HPDE6-E6E7 (cell line): ENCODE measurements at regions not wholly inside any gene's neighbourhood (a gene's known extent, or its start where the extent isn't known, plus 50 kb on each side); places are given as distances from the start of the nearest gene placed in this dataset.

Experiments
- DNase-seq: peaks from one replicate; pipeline ENCODE4 v3.0.0; 2011; ENCODE audit warnings: missing footprints; ENCODE audit errors: extremely low spot score

DNA sequence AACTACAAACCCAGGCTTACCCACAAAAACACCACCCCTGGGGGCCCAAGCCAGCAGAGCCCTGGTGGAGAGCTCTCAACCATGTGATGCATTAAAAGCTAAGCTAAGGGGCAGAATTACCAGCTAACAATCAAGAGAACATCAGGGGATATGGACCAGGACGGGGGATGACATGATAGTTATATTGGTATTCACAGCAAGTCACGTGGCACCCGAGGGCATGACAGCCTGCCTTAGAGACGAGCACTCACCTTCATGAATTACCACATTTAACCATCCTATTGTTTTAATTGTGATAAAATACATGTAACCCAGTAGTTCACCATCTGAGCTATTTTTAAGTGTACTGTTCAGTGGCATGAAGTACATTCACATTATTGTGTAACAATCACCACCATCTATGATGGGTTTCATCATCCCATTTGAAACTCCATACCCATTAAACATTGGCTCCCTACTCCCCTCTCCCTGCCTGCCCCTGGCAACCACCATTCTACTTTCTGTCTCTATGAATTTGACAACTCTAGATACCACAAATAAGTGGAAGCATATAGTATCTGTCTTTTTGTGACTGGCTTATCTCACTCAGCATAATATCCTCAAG lies 245.6 kb downstream of the ANAPC1 start:
- DNase-seq: no peak

DNA sequence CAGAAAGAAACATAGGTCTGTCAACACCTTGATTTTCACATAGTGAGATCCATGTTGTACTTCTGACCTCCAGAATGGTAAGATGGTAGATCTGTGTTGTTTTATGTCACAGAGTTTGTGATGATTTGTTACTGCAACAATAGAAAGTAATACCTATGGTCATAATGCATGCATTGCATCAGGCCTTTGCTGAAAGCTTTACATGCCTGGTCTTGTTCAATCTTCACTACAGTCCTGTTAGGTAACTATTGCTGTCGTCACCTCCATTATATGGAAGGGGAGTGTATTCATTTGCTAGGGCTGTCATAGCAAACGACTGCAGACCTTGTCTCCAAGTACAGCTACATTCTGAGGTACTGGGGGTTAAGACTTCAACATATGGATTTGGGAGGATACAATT lies 243.5 kb downstream of the ANAPC1 start:
- peak; percentile 82 for DNase-seq

DNA sequence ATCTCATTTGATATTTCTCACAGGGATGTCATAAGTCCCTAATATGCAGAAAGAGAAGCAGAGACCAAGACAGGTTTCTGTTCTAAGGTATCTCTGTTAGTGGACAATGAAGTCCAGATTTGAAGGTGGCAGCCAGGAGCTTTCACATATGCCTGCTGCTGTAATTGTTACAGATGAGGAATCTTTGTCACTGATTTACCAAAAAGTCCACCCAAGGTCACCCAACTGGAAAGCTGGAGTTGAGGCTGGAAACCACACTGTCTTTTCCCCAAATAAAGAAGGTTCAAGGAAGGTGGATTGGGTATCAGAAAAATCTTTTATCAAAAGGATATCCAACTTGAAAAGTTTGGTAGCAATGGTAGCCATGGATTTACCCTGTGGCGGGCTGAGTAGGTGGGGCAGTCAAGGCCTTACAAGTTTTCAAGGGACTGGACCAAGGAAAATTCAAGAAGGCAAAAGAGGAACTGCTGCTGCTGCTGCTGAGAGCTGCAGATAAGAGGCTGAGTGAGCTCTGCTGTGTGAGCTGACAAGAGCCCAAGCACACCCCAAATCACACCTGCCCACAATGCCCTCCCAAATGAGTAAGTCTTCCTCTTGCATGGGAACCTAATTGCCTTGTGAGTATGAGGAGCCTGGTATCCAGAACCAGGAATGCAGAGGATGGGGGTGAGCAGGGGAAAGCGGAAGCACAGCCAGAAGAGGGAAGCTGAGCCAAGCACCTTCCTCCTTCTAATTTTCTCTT lies 241.2 kb downstream of the ANAPC1 start:
- DNase-seq: no peak

DNA sequence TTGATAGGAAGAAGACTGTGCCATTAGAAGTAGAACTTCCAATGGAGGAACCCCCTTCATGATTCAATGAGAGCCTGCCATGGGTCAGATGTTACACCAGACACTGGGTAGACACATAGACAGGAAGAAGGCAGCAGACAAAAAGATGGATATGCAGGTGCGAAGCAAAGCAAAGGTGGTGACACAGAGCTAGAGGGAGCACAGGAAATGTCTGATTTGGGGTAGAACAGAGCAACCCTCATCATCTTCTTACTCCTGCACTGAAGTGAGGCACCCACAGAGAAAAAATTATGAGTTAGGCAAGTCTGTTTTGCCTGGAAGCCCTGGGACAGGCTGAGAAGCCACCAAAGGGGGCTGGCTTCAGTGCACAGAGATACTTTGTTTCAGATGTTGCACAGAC lies 240.2 kb downstream of the ANAPC1 start:
- DNase-seq: no peak

DNA sequence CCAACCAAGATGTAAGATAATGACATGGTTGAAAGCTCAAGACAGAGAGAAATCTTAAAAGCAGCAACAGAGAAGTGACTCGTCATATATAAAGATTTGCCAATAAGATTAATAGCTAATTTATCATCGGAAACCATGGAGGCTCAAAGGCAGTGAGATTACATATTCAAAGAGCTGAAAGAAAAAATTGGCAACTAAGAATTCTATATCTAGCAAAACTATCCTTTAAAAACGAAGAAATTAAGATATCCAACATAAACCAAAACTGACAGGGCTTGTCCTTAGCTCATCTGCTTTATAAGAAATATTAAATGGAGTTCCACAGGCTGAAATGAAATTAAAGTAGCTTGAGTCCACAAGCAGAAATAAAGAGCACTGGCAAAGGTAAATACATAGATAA lies 236.6 kb downstream of the ANAPC1 start:
- DNase-seq: no peak

DNA sequence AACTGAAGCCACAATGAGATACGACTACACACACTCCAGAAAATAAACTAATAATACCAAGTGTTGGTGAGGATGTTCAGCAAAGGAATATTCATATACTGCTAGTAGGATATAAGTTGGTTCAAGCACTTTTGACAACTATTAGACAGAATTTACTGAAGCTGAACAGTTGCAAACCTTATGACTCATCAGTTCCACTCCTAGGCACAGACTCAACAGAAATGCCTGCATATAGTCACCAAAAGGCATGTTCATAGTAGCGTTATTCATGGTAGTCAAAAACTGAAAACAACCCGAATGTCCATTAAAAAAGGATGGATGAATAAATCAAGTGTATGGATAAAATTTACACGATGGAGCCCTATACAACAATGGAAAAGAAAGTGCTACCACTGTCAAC lies 232.0 kb downstream of the ANAPC1 start:
- DNase-seq: no peak

DNA sequence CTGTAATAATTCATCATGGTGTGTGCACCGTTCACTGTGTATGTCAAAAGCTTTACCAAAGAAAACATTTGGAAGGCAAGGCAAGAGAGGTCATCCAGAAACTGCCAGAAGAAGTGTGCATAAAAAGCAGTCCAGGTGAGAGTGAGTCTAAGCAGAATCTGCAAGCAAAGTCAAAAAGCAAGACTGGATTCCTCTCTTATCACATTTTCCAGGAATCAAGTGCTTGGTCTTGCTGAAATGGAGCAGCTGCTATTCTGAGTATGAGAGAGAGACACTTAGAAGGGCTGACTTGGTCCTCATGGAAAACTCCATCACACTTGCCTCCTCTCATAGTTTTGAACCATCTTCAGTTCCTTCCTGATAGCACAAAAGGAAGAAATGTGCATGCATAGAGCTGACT lies 231.3 kb downstream of the ANAPC1 start:
- DNase-seq: no peak

DNA sequence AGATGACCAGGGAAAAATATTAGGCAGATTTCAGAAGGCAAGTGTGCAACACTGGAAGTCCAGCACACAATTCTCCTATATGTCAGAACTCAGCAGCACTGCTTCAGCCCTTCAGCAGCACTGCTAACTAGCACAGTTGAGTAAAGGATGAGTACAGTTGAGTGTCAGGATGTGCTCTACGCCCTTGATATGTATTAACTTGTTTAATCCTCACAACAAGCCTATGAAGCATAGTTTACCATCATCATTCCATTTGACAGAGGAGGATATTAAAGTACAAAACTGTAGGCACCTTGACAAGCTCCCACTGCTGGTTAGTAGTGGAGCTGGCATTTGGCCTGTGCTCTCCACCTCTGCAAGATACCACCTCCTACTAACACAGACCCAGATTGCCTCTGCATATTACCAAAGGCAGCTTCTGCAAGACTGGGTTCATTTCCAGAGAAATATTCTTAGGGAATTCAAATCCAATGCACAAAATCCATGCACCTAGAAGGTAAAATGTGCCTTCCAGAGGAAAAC lies 230.8 kb downstream of the ANAPC1 start:
- no peak for DNase-seq

DNA sequence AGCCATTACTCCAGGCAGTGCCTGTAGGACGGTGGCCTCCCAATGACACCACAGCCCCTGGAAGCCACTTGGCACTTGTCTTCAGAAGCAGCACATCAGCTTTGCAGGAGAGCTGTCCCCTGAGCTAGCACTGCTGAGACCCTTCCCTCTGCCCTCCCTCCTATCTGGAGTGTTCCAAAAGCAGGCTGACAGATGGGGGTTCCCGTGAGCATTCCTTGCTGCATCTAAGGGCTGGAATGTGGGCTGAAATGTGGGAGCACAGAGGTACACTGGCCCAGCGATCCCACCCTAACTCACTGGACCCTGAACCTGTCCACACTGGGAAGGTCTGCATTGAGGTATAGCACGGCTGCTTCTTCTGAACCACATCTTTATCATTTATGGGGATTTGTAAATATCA lies 230.1 kb downstream of the ANAPC1 start:
- no peak for DNase-seq

DNA sequence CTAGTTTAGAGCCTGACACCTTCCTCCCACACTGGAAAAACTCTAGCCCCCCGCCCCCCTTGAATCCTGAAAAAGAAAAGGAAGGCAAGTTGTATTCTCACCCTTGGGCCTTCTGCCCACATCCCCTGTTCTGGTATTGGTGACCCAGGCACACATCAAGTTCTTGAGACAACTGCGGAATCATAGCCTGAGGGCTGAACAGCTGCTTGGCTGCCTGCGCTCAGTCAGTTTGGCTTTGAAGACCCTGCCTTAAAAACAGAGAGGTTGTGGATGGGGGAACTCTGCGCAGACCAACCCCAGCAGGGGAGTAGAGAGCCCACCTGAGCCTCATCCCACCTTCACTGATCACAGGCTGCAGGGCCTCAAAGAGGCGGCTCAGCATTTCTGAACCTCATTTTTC lies 229.2 kb downstream of the ANAPC1 start:
- no peak for DNase-seq

DNA sequence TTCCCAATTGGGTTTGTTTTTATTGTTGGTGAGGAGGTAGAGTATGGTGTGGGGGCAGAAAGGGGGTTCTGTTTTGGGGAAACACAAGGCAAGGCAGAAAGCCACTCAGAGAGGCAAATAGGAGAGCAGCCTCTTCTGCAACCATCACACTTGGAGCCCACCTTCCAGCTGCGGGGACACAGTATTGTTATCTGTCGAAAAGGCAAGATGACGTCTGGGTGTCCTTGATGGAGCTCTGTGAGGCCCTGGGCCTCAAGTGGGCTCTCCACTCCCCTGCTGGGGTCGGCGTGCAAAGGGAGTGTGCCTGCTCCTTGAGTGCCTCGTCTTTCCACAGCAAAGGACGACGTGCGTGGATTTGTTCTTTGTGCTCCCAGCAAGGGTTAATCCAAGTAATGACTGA lies 227.6 kb downstream of the ANAPC1 start:
- DNase-seq: no peak

DNA sequence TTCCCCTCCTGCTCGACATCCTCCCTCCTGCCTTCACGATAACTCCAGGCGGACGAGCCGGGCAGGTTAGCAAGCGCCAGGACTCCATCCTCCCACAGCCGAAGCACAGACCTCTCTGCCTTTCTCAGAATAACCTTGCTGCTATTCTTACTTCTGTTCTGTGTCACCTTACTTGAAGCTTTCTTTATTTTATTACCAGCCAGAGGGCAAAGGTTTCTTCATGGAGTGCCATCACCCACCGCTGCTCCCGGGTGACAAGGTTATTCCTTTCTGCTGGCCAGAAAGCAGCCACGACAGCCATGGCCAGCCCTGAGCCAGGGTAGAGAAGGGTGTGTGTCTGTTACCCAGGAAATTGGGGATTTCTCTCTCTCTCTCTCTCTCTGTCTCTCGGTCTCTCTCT lies 227.1 kb downstream of the ANAPC1 start:
- no peak for DNase-seq

DNA sequence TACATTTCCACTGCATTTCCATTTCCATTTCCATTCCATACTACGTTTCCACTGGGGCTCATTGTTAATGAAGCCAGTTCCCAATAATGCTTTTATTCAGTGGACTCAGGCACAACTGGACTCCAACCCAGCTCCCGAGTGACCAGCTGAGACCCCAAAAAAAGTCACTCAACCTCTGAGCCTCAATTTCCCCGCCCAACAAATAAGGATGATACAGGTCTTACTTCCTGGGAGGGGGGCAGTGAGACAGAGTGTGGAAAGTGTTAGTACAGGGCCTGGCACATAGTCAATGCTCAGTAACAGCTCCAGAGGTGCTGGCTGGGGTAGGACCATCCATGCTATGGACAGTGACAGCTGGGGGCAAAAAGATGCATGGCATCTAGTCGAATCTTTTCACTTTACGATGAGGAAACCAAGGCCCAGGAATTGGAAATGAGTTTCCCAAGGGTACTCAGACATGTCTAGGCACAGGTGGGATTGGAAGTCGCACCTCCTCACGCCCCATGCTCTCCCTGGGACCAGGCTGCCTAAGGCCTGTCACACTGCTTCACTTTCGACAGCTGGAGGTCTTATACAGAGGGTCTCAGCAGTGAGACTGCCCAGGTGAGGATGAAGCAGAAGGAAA lies 226.5 kb downstream of the ANAPC1 start:
- DNase-seq: no peak

DNA sequence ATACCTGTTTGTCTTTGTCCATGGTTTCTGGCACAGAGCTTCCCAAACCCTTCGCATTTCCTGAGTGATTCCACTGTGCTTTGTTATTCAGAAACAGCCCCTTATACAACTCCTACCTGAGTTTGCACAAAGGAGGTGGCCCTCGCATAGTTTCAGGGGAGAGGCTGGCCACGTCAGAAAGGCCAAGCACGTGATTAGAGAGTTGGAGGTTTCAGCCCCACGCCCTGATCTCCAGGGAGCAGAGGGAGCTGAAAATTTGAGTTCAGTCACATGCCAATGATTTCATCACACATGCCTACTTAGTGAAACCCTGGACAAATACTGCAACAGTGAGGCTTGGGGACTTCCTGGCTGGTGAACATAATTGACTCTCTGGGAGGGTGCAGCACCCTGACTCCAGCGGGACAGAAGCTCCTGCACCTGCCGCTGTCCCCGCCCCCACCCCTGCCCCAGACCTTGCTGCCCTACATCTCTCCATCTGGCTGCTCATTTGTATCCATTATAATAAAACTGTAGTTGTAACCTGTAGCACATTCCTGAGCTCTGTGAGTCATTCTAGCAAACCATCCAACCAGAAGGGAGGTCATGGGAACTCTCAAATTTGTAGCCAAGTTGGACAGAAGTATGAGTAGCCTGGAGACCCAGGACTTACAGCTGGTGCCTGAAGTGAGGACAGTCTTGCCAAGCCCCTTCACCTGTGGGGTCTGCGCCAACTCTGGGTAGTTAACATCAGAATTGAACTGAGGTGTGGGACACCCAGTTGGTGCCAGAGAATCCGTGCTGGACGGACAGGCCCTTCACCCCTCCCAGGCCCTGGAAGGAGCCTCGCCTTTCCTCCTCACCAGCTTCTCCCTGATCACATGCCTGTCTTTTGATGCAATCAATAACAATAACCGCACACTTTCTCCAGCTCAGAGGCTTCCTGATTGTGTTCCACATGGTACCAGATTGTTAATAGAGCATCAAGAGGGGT lies 224.3 kb downstream of the ANAPC1 start:
- DNase-seq: peak; percentile 76

DNA sequence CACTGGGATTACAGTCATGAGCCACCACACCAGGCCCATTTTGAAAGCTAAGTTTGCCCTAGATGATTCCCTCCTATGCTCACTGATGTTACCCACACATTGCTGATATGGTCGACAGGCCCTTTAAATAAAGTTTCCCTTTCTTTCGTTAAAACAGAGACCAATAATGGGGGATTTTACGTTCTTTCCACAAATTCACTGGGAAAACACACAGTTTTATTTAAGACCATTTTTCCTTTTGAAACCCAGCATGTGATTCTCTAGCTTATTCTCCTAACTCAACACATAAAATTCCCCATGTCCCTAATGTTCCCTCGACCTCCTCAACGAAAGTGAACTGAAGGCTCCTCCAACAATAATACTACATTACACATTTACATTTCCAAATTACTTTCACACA lies 223.2 kb downstream of the ANAPC1 start:
- DNase-seq: no peak

DNA sequence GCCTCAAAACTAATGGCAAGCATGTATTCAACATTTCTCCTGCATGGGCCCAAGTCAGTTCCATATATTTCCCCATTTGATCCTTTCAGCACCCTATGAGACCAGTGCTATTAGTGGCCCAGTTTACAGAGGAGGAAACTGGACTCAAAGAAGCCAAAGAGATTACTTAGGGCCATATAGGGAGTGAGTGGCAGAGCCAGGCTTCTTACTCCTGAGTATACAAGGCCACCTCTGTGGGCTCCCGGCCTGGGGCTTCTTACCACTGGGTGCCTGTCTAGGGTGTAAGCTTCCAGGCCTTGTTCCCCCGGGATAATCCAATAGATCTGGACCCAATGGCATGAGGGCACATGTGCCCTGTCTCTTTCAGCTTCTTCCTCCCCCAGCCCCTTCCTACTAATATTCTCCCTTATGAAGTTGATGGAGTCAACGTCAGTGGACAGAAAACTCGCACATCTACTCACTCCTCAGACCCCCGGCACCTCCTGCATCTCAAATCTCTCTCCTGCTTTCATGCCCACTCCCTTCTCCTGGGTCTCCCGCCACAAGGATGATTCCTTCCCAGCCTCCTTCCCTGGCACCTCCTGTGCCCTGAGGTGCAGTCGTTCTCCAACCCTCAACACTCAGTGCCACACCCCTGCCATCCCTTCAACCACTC lies 222.6 kb downstream of the ANAPC1 start:
- DNase-seq: no peak

DNA sequence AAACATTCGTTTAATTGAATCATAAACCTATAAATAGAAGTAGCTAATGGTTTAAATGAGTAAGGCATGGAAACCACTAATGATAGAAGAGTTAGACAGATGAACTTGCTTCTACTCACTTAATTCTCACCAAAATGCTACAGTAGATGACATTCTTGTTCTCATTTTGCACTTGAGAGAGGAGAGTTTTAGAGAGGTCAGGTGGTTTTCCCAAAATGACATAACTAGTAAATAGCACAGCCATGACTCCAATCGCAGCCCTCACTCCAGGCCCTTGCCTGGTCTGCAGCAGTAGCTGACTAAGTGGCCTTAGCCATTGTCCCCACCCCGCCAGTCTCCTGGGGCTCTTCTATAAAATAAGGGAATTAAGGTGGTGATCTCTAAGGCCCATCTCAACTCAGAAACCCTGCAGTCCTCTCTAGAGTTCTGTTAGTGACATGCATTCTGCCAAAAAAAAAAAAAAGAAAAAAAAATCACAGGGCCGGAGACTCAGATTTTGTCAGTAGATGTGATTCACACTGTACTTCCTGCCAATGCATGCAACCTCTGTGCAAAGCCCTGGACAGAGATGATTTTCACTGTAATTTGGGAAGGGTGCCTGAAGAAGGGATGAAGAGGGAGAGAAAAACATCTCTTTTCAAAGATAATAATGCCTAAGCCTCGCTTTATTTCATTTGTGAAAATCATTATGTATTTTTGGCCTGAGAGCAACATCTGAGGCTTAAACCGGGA lies 221.8 kb downstream of the ANAPC1 start:
- DNase-seq: no peak

DNA sequence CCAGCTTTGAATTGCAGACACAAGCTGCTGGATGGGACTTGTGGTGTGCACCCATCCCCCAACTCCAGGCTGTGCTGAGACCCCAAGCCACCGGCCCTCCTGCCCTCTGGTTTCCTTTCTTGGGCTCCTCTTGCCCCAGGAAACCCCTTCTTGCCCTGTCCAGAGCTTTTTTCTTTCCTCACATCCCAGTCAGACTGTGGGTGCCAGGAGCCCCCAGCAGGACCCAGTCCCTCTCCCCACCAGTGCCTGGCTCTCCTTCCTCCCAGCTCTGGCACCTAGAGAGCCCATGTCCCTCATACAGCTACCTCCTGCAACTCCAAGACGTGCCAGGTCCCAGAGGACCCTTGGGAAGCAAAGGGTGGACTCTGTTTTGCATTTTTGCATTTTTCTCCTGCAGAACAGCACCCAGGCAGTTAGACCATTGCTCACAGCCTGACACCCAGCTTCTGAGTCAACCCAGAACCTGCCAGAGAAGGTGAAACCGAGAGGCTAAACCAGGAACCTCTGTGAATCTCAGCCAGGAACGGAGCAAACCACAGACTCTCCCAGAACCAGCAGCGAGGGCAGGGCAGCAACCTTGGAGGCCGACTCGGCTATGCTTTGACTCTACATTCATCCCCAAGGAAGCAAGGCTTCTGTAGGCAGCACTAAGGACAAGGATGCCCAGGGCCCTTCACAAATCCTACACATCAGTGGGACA lies 221.1 kb downstream of the ANAPC1 start:
- DNase-seq: peak; percentile 78

DNA sequence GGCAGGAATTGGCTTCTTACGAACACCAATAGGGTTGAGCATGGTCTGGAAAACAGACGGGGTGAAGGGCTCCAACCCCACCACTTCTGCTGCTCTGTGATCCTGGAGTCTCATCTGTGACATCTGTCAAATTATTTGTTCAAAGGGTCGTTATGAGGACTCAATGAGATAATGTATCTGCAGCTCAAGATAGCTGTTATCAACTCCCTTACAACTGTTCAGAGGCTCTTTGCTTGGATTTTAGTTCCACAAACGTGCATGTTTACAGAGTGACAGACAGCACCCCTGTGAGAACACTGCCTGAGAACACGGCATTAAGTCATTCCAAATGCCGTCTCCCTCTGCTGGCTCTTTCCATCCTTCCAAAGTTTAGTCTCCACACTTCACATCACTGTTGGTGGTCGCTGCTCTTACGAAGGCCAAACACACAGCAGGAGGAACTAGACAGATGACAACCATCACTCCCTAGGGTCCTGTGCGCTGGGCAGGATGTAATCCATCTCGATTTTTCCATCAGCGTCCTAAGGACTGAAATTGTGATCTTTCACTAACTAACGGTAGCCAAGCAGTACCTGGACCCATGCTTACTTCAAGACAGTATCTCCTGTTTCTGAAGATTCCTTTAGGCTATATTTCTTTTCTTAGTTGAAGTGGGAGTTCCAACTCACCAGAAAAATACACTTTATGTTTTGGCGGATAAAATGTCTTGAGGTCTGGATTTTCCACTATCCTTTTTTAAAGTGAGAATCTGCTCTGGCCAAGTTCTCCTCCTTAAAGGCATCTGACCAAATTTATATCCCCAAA lies 220.3 kb downstream of the ANAPC1 start:
- no peak for DNase-seq
